ENCODE measurements at regions not wholly inside any gene's neighbourhood (a gene's known extent, or its start where the extent isn't known, plus 50 kb on each side); places are given as distances from the start of the nearest gene placed in this dataset.

GRCh38 chr1:206415942-206416341, 54.3 kb upstream of the IKBKE start:
- DNase-seq = peak in 1 of 3 experiments; percentile 93

- DNase-seq = no peak
These were observed 52.3 kb upstream of the IKBKE start for GRCh38 chr1:206417774-206418614.

GRCh38 chr1:206419250-206419649, 51.0 kb upstream of the IKBKE start:
- no peak for DNase-seq

- no peak for DNase-seq
These were observed 50.5 kb upstream of the IKBKE start for GRCh38 chr1:206419783-206420182.

- no peak for DNase-seq
These were observed 49.8 kb upstream of the IKBKE start for GRCh38 chr1:206420471-206420870.

Measured in NCI-H1417 (cell line).